ENCODE measurements at regions not wholly inside any gene's neighbourhood (a gene's known extent, or its start where the extent isn't known, plus 50 kb on each side); places are given as distances from the start of the nearest gene placed in this dataset.

- Mint-ChIP-seq H3K27me3 (ENCODE audit: low read depth) (no peaks in the 10 kb centered on the region), H3K9me3 (peaks cover 16% of the 10 kb centered on the region), H3K36me3 (no peaks in the 10 kb centered on the region; the same call in 1 of the 2 replicates), H3K4me3 (no peak overlapping the region), H3K27ac (no peak overlapping the region), H3K4me1 (peaks cover 40% of the 10 kb centered on the region)
- DNase-seq (ENCODE audit: low spot score) (no peak), ATAC-seq (no peak)
- CTCF ChIA-PET = interaction anchor here (1.2 kb wide), 1 partner anchor 15 kb away, joined by 3 read pairs; no protein-coding TSS in a partner anchor
- POLR2A ChIA-PET = no interaction called here
- TF ChIP-seq MYBL2 (CRISPR knock-in tag; IDR thresholded peaks at IDR 0.05) (no peak), ATF1 (CRISPR knock-in tag; IDR thresholded peaks at IDR 0.05) (no peak), JAZF1 (CRISPR knock-in tag; IDR thresholded peaks at IDR 0.05) (no peak), E2F5 (CRISPR knock-in tag; IDR thresholded peaks at IDR 0.05) (no peak), OVOL2 (CRISPR knock-in tag; IDR thresholded peaks at IDR 0.05; ENCODE audit: borderline replicate concordance) (no peak), KAT7 (CRISPR knock-in tag; IDR thresholded peaks at IDR 0.05; ENCODE audit: borderline replicate concordance) (no peak), RELA (CRISPR knock-in tag; IDR thresholded peaks at IDR 0.05; ENCODE audit: borderline replicate concordance) (no peak), AR (CRISPR knock-in tag; IDR thresholded peaks at IDR 0.05) (no peak), SOX15 (CRISPR knock-in tag; IDR thresholded peaks at IDR 0.05) (no peak), TEAD4 (CRISPR knock-in tag; IDR thresholded peaks at IDR 0.05) (no peak), NR3C1 (CRISPR knock-in tag; conservative IDR thresholded peaks at IDR 0.05; ENCODE audit: low read depth) (no peak), ZNF281 (CRISPR knock-in tag; IDR thresholded peaks at IDR 0.05) (no peak), USF1 (CRISPR knock-in tag; IDR thresholded peaks at IDR 0.05) (no peak), FOXP4 (CRISPR knock-in tag; IDR thresholded peaks at IDR 0.05) (no peak), ESRRA (CRISPR knock-in tag; IDR thresholded peaks at IDR 0.05; ENCODE audit: borderline replicate concordance) (no peak), RORB (CRISPR knock-in tag; IDR thresholded peaks at IDR 0.05) (no peak)
These were observed 610.0 kb downstream of the LMO4 start for GRCh38 chr1:87938631-87939030.

GRCh38 chr1:87939444-87939843 lies 610.8 kb downstream of the LMO4 start:
- DNase-seq (ENCODE audit: low spot score) (no peak), ATAC-seq (no peak)
- H3K4me3 Mint-ChIP-seq = no peak overlapping the region
- no peaks in the 10 kb centered on the region; the same call in 1 of the 2 replicates for H3K36me3 Mint-ChIP-seq
- no peak for TF ChIP-seq ESRRA (CRISPR knock-in tag; IDR thresholded peaks at IDR 0.05; ENCODE audit: borderline replicate concordance)
- no peak for TF ChIP-seq GTF2I (CRISPR knock-in tag; conservative IDR thresholded peaks at IDR 0.05)
- no peak for TF ChIP-seq HMGXB4 (CRISPR knock-in tag; IDR thresholded peaks at IDR 0.05)
- TF ChIP-seq ETV6 (CRISPR knock-in tag; IDR thresholded peaks at IDR 0.05) = no peak
- no peak for TF ChIP-seq ZNF416 (CRISPR knock-in tag; IDR thresholded peaks at IDR 0.05)
- TF ChIP-seq PREB (CRISPR knock-in tag; IDR thresholded peaks at IDR 0.05; ENCODE audit: borderline replicate concordance) = no peak
- TF ChIP-seq ZNF425 (CRISPR knock-in tag; conservative IDR thresholded peaks at IDR 0.05) = no peak
- H3K9me3 Mint-ChIP-seq = peaks cover 16% of the 10 kb centered on the region
- ChIA-PET POLR2A (no interaction called here), CTCF (interaction anchor here (1.2 kb wide), 1 partner anchor 14 kb away, joined by 3 read pairs; no protein-coding TSS in a partner anchor)
- H3K27ac Mint-ChIP-seq = no peak overlapping the region
- H3K4me1 Mint-ChIP-seq = peaks cover 40% of the 10 kb centered on the region
- H3K27me3 Mint-ChIP-seq (ENCODE audit: low read depth) = no peaks in the 10 kb centered on the region
